B cell (primary cell): ENCODE measurements at regions not wholly inside any gene's neighbourhood (a gene's known extent, or its start where the extent isn't known, plus 50 kb on each side); places are given as distances from the start of the nearest gene placed in this dataset.

ENCODE experiments used
- ATAC-seq: fragments of 200-7000 bp; cut with Tn5 transposase; one replicate; pipeline ENCODE4 v1.10.0; 2021; ENCODE audit warnings: low read depth, mild to moderate bottlenecking, moderate number of reproducible peaks, moderate library complexity
- CTCF ChIA-PET: fragments of 350-600 bp; sonication (Branson Sonifier 250); formaldehyde crosslinking; loops from one replicate; lab custom pipeline; 2021; ENCODE audit warnings: antibody characterized with exemption, inconsistent platforms; lab: Charles Lee
- POLR2A ChIA-PET: fragments of 350-600 bp; sonication (Branson Sonifier 250); formaldehyde crosslinking; loops from one replicate; lab custom pipeline; 2021; ENCODE audit warnings: antibody characterized with exemption; lab: Charles Lee
- DNase-seq: peaks from one replicate; pipeline ENCODE4 v3.0.0; 2013
- H2AFZ ChIP-seq: 2 replicates; pipeline ENCODE4 v1.6.1; 2012; ENCODE audit warnings: mild to moderate bottlenecking, low read depth, low read length; ENCODE audit not compliant: insufficient read depth, poor library complexity, severe bottlenecking
- H3K27ac ChIP-seq, 2 donors: 1 replicate in 1 of 2; 2 replicates in 1 of 2; pipeline ENCODE4 v1.5.1; 2012 to 2013; ENCODE audit warnings: low read length in 2 of 2, mild to moderate bottlenecking in 2 of 2, moderate library complexity in 1 of 2
- H3K27me3 ChIP-seq, 4 experiments: fragments of 200-600 bp in 1 of 4; sonication (generic) in 1 of 4; replicated peaks in 1 of 4; 1 replicate in 2 of 4; 2 replicates in 2 of 4; pipeline versions ENCODE4 v1.6.1 to v1.7.0; 2013 to 2016; ENCODE audit warnings: low read length in 3 of 4, mild to moderate bottlenecking in 2 of 4, mixed read lengths in 1 of 4, moderate library complexity in 1 of 4; ENCODE audit not compliant: insufficient read depth in 4 of 4, control insufficient read depth in 3 of 4; ENCODE audit errors: control extremely low read depth in 1 of 4
- H3K36me3 ChIP-seq, 2 experiments: replicated peaks in 1 of 2; 1 replicate in 1 of 2; 2 replicates in 1 of 2; pipeline versions ENCODE4 v1.6.1 to v1.7.1; 2013; ENCODE audit warnings: low read length in 1 of 2; ENCODE audit not compliant: insufficient read depth in 2 of 2, control insufficient read depth in 1 of 2; ENCODE audit errors: control extremely low read depth in 1 of 2, extremely low read depth in 1 of 2
- H3K4me1 ChIP-seq, 2 donors: fragments of 200-600 bp in 1 of 2; sonication (generic) in 1 of 2; 1 replicate in 1 of 2; 2 replicates in 1 of 2; pipeline versions ENCODE4 v1.5.1 to v1.6.1; 2013 to 2017; ENCODE audit warnings: low read length in 2 of 2; ENCODE audit not compliant: control insufficient read depth in 2 of 2, insufficient read depth in 2 of 2
- H3K4me2 ChIP-seq: replicated peaks from 2 replicates; pipeline ENCODE3; 2012; ENCODE audit warnings: mild to moderate bottlenecking, low read depth, low read length; ENCODE audit not compliant: poor library complexity, severe bottlenecking
- H3K4me3 ChIP-seq, 5 experiments: fragments of 200-600 bp in 1 of 5; sonication (generic) in 1 of 5; 1 replicate in 3 of 5; 2 replicates in 2 of 5; pipeline versions ENCODE4 v1.5.1 to v1.7.0; 2011 to 2016; ENCODE audit warnings: low read length in 4 of 5, mild to moderate bottlenecking in 4 of 5, low read depth in 2 of 5, control low read depth in 1 of 5, moderate library complexity in 1 of 5; ENCODE audit not compliant: insufficient read depth in 1 of 5; ENCODE audit errors: control extremely low read depth in 1 of 5, extremely low read depth in 1 of 5
- H3K79me2 ChIP-seq: fragments of 200-600 bp; sonication (generic); one replicate; pipeline ENCODE4 v1.6.0; 2016; ENCODE audit warnings: low read length; ENCODE audit not compliant: control insufficient read depth, insufficient read depth
- H3K9ac ChIP-seq: fragments of 200-600 bp; sonication (generic); 2 replicates; pipeline ENCODE4 v1.6.1; 2017; ENCODE audit warnings: mild to moderate bottlenecking, low read length, moderate library complexity
- H3K9me3 ChIP-seq, 3 donors: one replicate each; pipeline versions ENCODE4 v1.6.1 to v1.7.1; 2013; ENCODE audit warnings: low read length in 2 of 3; ENCODE audit not compliant: control insufficient read depth in 2 of 3, insufficient read depth in 1 of 3; ENCODE audit errors: control extremely low read depth in 1 of 3
- H4K20me1 ChIP-seq: 2 replicates; pipeline ENCODE4 v1.6.0; 2012; ENCODE audit warnings: mild to moderate bottlenecking, low read length; ENCODE audit not compliant: insufficient read depth, control insufficient read depth, poor library complexity, severe bottlenecking
- H3K27ac Mint-ChIP-seq: one replicate; pipeline ENCODE4 v1.8.0; 2021; ENCODE audit warnings: mixed read lengths
- H3K27me3 Mint-ChIP-seq: one replicate; pipeline ENCODE4 v1.8.0; 2021; ENCODE audit warnings: mixed read lengths
- H3K4me1 Mint-ChIP-seq: one replicate; pipeline ENCODE4 v1.8.0; 2021; ENCODE audit warnings: mixed read lengths
- H3K4me3 Mint-ChIP-seq: one replicate; pipeline ENCODE4 v1.8.0; 2021; ENCODE audit warnings: mixed read lengths
- H3K9me3 Mint-ChIP-seq: one replicate; pipeline ENCODE4 v1.8.0; 2022; ENCODE audit warnings: mixed read lengths; ENCODE audit not compliant: insufficient read depth
- CTCF ChIP-seq: fragments of 200-600 bp; IDR thresholded peaks from one replicate; pipeline ENCODE4 v1.8.0; 2022; ENCODE audit warnings: antibody characterized with exemption, mild to moderate bottlenecking
- EZH2 ChIP-seq: IDR thresholded peaks from 2 replicates; pipeline ENCODE4 v1.6.1; 2012; ENCODE audit warnings: borderline replicate concordance, low read depth, mild to moderate bottlenecking, moderate library complexity, low read length; ENCODE audit not compliant: insufficient read depth, poor library complexity, severe bottlenecking
- WGBS: methylation state at CpG from one replicate; pipeline ENCODE4 v1.1.5; 2013; ENCODE audit warnings: missing lambda C conversion rate; ENCODE audit not compliant: insufficient coverage; 5-methylcytosine and 5-hydroxymethylcytosine counted together
- intact Hi-C: fragments of 100-400 bp; cut with micrococcal nuclease; formaldehyde crosslinking; loops from one replicate; pipeline ENCODE4 v1.10.0; 2022

- CTCF ChIA-PET: no interaction called here
- Histone ChIP-seq H3K9me3 (peaks cover 0 to 8% (median 4%) of the 10 kb centered on the region in 3 donors), H3K79me2 (no peaks in the 10 kb centered on the region), H3K36me3 (no peaks in the 10 kb centered on the region), H3K4me1 (no peaks in the 10 kb centered on the region), H3K4me2 (no peak overlapping the region), H4K20me1 (no peaks in the 10 kb centered on the region), H3K27ac (no peak overlapping the region), H3K9ac (no peak overlapping the region), H3K4me3 (no peak overlapping the region), H3K27me3 (no peaks in the 10 kb centered on the region), H2AFZ (no peak overlapping the region)
- intact Hi-C loops: no loop called here
- no peak overlapping the region for H3K4me3 Mint-ChIP-seq
- ATAC-seq (no peak), DNase-seq (no peak)
- H3K27me3 Mint-ChIP-seq: no peaks in the 10 kb centered on the region
- peaks cover 4% of the 10 kb centered on the region for H3K9me3 Mint-ChIP-seq
- H3K4me1 Mint-ChIP-seq: no peaks in the 10 kb centered on the region
- POLR2A ChIA-PET: no interaction called here
- TF ChIP-seq CTCF (no peak), EZH2 (no peak)
- H3K27ac Mint-ChIP-seq: no peak overlapping the region
Measured at GRCh38 chr1:69038379-69038778, 529.3 kb upstream of the LRRC7 start.

GRCh38 chr1:69045572-69045971 is 522.1 kb upstream of the LRRC7 start:
- Histone ChIP-seq H3K36me3 (no peaks in the 10 kb centered on the region), H3K79me2 (no peaks in the 10 kb centered on the region), H3K27me3 (no peaks in the 10 kb centered on the region), H3K9ac (no peak overlapping the region), H3K27ac (no peak overlapping the region), H4K20me1 (no peaks in the 10 kb centered on the region), H3K9me3 (peaks cover 0 to 8% (median 0%) of the 10 kb centered on the region in 3 donors), H3K4me3 (no peak overlapping the region), H3K4me1 (no peaks in the 10 kb centered on the region), H3K4me2 (no peak overlapping the region), H2AFZ (no peak overlapping the region)
- no CpG with 5 or more reads among the region's 1 CpG for WGBS
- intact Hi-C loops: no loop called here
- ChIA-PET POLR2A (no interaction called here), CTCF (no interaction called here)
- Mint-ChIP-seq H3K27me3 (no peaks in the 10 kb centered on the region), H3K27ac (no peak overlapping the region), H3K4me3 (no peak overlapping the region), H3K4me1 (no peaks in the 10 kb centered on the region), H3K9me3 (peaks cover 4% of the 10 kb centered on the region)
- TF ChIP-seq CTCF: no peak
- no peak for TF ChIP-seq EZH2
- DNase-seq (no peak), ATAC-seq (no peak)
